ENCODE measurements at regions not wholly inside any gene's neighbourhood (a gene's known extent, or its start where the extent isn't known, plus 50 kb on each side); places are given as distances from the start of the nearest gene placed in this dataset.

DNA sequence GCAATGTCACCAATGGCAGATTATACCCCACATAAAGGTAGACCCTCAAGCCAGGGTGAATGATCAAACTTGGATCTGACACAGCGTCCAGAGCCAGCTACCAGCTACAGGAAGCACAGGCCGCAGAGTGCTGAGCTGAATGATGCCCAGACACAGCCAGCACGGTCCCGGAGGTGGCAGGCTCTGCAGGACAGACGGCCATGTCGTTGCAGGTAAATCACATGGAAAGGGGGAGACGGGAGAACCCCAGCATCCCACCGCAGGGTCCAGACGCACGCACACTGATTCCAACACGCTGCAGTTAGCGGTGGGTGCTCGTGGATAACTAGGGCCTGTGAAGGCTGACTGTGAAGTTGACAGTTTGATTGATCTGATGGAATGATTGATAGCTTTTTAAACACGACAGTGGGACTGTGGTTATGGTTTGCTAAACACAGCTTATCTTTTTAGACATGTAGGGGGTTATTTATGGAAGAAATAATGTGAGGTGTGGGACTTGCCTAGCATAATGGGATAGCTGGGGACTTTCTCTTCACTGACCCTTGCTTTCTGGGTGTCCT is 228.5 kb downstream of the ERMARD start (continued):
- no peak for TF ChIP-seq PRDM15 (CRISPR knock-in tag; IDR thresholded peaks at IDR 0.05)

GRCh38 chr6:169978615-169979161 is 227.3 kb downstream of the ERMARD start:
- CTCF ChIA-PET, result interaction anchor here (1.3 to 1.5 kb wide), 2 partner anchors 16 to 147 kb away, joined by 3 to 6 read pairs; no protein-coding TSS in a partner anchor

GRCh38 chr6:169977434-169978265 is 226.2 kb downstream of the ERMARD start:
- ChIA-PET CTCF (interaction anchor here (1.3 to 1.5 kb wide), 2 partner anchors 15 to 146 kb away, joined by 3 to 6 read pairs; no protein-coding TSS in a partner anchor), POLR2A (no interaction called here)
- Mint-ChIP-seq H3K9me3 (no peaks in the 10 kb centered on the region), H3K27ac (no peak overlapping the region), H3K4me3 (no peak overlapping the region), H3K27me3 (ENCODE audit: low read depth) (no peaks in the 10 kb centered on the region), H3K36me3 (no peaks in the 10 kb centered on the region), H3K4me1 (no peaks in the 10 kb centered on the region)
- ATAC-seq, result no peak
- no peak for DNase-seq (ENCODE audit: low spot score)
- no peak for TF ChIP-seq TCF7 (CRISPR knock-in tag; IDR thresholded peaks at IDR 0.05; ENCODE audit: low read depth)
- no peak for TF ChIP-seq IRF1 (CRISPR knock-in tag; IDR thresholded peaks at IDR 0.05)
- TF ChIP-seq FOXK1 (CRISPR knock-in tag; IDR thresholded peaks at IDR 0.05), result no peak
- TF ChIP-seq, protein P1, sequence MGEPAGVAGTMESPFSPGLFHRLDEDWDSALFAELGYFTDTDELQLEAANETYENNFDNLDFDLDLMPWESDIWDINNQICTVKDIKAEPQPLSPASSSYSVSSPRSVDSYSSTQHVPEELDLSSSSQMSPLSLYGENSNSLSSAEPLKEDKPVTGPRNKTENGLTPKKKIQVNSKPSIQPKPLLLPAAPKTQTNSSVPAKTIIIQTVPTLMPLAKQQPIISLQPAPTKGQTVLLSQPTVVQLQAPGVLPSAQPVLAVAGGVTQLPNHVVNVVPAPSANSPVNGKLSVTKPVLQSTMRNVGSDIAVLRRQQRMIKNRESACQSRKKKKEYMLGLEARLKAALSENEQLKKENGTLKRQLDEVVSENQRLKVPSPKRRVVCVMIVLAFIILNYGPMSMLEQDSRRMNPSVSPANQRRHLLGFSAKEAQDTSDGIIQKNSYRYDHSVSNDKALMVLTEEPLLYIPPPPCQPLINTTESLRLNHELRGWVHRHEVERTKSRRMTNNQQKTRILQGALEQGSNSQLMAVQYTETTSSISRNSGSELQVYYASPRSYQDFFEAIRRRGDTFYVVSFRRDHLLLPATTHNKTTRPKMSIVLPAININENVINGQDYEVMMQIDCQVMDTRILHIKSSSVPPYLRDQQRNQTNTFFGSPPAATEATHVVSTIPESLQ (CRISPR knock-in tag; IDR thresholded peaks at IDR 0.05), result no peak
- TF ChIP-seq ETV6 (CRISPR knock-in tag; IDR thresholded peaks at IDR 0.05), result no peak
- TF ChIP-seq ZNF121 (CRISPR knock-in tag; IDR thresholded peaks at IDR 0.05), result no peak
- TF ChIP-seq OVOL2 (CRISPR knock-in tag; IDR thresholded peaks at IDR 0.05; ENCODE audit: borderline replicate concordance), result no peak
- no peak for TF ChIP-seq JAZF1 (CRISPR knock-in tag; IDR thresholded peaks at IDR 0.05)

More at GRCh38 chr6:169978615-169979161, 227.3 kb downstream of the ERMARD start:
- Mint-ChIP-seq H3K36me3 (no peaks in the 10 kb centered on the region), H3K9me3 (no peaks in the 10 kb centered on the region), H3K4me3 (no peak overlapping the region), H3K27ac (no peak overlapping the region), H3K27me3 (ENCODE audit: low read depth) (no peaks in the 10 kb centered on the region), H3K4me1 (no peaks in the 10 kb centered on the region)
- DNase-seq (ENCODE audit: low spot score) (no peak), ATAC-seq (no peak)
- POLR2A ChIA-PET, result no interaction called here
- TF ChIP-seq ATF3 (CRISPR knock-in tag; conservative IDR thresholded peaks at IDR 0.05), result no peak
- TF ChIP-seq MXD4 (CRISPR knock-in tag; IDR thresholded peaks at IDR 0.05; ENCODE audit: borderline replicate concordance), result no peak
- no peak for TF ChIP-seq ZNF416 (CRISPR knock-in tag; IDR thresholded peaks at IDR 0.05)
- TF ChIP-seq ZNF219 (CRISPR knock-in tag; IDR thresholded peaks at IDR 0.05; ENCODE audit: borderline replicate concordance), result no peak
- TF ChIP-seq IRF2 (CRISPR knock-in tag; IDR thresholded peaks at IDR 0.05; ENCODE audit: borderline replicate concordance, low read depth), result no peak
- TF ChIP-seq, protein P2, sequence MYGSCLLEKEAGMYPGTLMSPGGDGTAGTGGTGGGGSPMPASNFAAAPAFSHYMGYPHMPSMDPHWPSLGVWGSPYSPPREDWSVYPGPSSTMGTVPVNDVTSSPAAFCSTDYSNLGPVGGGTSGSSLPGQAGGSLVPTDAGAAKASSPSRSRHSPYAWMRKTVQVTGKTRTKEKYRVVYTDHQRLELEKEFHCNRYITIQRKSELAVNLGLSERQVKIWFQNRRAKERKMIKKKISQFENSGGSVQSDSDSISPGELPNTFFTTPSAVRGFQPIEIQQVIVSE (CRISPR knock-in tag; IDR thresholded peaks at IDR 0.05; ENCODE audit: borderline replicate concordance), result no peak
- TF ChIP-seq ERG (CRISPR knock-in tag; IDR thresholded peaks at IDR 0.05), result no peak
- no peak for TF ChIP-seq SMAD3 (CRISPR knock-in tag; IDR thresholded peaks at IDR 0.05; ENCODE audit: borderline replicate concordance)
- no peak for TF ChIP-seq NR2C2 (CRISPR knock-in tag; IDR thresholded peaks at IDR 0.05)
- no peak for TF ChIP-seq NR3C1 (CRISPR knock-in tag; conservative IDR thresholded peaks at IDR 0.05; ENCODE audit: low read depth)
- no peak for TF ChIP-seq NFE2L1 (CRISPR knock-in tag; IDR thresholded peaks at IDR 0.05)
- TF ChIP-seq MAX (CRISPR knock-in tag; IDR thresholded peaks at IDR 0.05), result no peak
- TF ChIP-seq, protein P3, sequence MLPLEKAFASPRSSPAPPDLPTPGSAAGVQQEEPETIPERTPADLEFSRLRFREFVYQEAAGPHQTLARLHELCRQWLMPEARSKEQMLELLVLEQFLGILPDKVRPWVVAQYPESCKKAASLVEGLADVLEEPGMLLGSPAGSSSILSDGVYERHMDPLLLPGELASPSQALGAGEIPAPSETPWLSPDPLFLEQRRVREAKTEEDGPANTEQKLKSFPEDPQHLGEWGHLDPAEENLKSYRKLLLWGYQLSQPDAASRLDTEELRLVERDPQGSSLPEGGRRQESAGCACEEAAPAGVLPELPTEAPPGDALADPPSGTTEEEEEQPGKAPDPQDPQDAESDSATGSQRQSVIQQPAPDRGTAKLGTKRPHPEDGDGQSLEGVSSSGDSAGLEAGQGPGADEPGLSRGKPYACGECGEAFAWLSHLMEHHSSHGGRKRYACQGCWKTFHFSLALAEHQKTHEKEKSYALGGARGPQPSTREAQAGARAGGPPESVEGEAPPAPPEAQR (CRISPR knock-in tag; IDR thresholded peaks at IDR 0.05), result no peak
- TF ChIP-seq SP1 (CRISPR knock-in tag; conservative IDR thresholded peaks at IDR 0.05), result no peak

All from WTC11 (cell line).